HL-60 (cell line): ENCODE measurements at regions not wholly inside any gene's neighbourhood (a gene's known extent, or its start where the extent isn't known, plus 50 kb on each side); places are given as distances from the start of the nearest gene placed in this dataset.

Experiments used
- DNase-seq, 2 experiments: peaks; one replicate each; pipeline ENCODE4 v3.0.0-alpha.2; 2010 to 2020; ENCODE audit warnings: low read depth in 1 of 2, low spot score in 1 of 2
- H3K27ac ChIP-seq: fragments of 250-450 bp; sonication (Bioruptor Pico); replicated peaks from 2 replicates; pipeline ENCODE4 v1.5.1; 2020; ENCODE audit warnings: mild to moderate bottlenecking, moderate library complexity
- H3K27me3 ChIP-seq: fragments of 250-450 bp; sonication (Bioruptor Pico); 2 replicates; pipeline ENCODE4 v1.5.1; 2021; ENCODE audit warnings: mild to moderate bottlenecking, moderate library complexity; ENCODE audit not compliant: insufficient read depth, poor library complexity, severe bottlenecking
- H3K4me3 ChIP-seq: replicated peaks from 2 replicates; pipeline ENCODE4 v1.5.1; 2011; ENCODE audit warnings: mild to moderate bottlenecking, control low read depth, low read length; ENCODE audit not compliant: insufficient read depth
- GABPA ChIP-seq: IDR thresholded peaks from 2 replicates; pipeline ENCODE4 v1.6.1; 2012; ENCODE audit warnings: low read depth
- POLR2AphosphoS5 ChIP-seq: IDR thresholded peaks from 2 replicates; pipeline ENCODE4 v1.6.1; 2012; ENCODE audit warnings: low read depth
- SPI1 ChIP-seq: IDR thresholded peaks from 2 replicates; pipeline ENCODE4 v1.6.1; 2012; ENCODE audit warnings: low read depth, mild to moderate bottlenecking, borderline replicate concordance
- TF ChIP-seq, protein P1 (sequence below): IDR thresholded peaks from one replicate; pipeline ENCODE4 v1.5.1; 2011; ENCODE audit warnings: low read length, control low read depth, inconsistent platforms; ENCODE audit not compliant: insufficient read depth
- TF ChIP-seq, protein P2 (sequence below): IDR thresholded peaks from 2 replicates; pipeline ENCODE4 v1.6.1; 2012; ENCODE audit warnings: low read depth; ENCODE audit not compliant: insufficient replicate concordance

DNA sequence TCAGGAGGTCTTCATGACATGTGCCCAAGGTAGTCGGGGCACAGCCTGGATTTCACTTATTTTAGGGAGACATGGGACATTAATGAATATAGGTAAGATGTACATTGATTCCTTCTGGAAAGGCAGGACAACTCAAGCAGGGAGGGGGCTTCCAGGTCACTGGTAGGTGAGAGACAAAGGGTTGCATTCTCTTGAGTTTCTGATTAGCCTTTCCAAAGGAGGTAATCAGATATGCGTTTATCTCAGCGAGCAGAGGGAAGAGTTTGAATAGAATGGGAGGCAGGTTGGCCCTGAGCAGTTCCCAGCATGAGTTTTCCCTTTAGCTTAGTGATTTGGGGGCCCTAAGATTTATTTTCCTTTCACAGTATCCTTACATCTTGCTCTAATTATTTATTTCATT lies 443.8 kb upstream of the EEF2KMT start:
- no peak for DNase-seq
- TF ChIP-seq, protein P1, sequence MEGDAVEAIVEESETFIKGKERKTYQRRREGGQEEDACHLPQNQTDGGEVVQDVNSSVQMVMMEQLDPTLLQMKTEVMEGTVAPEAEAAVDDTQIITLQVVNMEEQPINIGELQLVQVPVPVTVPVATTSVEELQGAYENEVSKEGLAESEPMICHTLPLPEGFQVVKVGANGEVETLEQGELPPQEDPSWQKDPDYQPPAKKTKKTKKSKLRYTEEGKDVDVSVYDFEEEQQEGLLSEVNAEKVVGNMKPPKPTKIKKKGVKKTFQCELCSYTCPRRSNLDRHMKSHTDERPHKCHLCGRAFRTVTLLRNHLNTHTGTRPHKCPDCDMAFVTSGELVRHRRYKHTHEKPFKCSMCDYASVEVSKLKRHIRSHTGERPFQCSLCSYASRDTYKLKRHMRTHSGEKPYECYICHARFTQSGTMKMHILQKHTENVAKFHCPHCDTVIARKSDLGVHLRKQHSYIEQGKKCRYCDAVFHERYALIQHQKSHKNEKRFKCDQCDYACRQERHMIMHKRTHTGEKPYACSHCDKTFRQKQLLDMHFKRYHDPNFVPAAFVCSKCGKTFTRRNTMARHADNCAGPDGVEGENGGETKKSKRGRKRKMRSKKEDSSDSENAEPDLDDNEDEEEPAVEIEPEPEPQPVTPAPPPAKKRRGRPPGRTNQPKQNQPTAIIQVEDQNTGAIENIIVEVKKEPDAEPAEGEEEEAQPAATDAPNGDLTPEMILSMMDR = no peak
- TF ChIP-seq SPI1 (no peak), POLR2AphosphoS5 (no peak), GABPA (no peak)
- TF ChIP-seq, protein P2, sequence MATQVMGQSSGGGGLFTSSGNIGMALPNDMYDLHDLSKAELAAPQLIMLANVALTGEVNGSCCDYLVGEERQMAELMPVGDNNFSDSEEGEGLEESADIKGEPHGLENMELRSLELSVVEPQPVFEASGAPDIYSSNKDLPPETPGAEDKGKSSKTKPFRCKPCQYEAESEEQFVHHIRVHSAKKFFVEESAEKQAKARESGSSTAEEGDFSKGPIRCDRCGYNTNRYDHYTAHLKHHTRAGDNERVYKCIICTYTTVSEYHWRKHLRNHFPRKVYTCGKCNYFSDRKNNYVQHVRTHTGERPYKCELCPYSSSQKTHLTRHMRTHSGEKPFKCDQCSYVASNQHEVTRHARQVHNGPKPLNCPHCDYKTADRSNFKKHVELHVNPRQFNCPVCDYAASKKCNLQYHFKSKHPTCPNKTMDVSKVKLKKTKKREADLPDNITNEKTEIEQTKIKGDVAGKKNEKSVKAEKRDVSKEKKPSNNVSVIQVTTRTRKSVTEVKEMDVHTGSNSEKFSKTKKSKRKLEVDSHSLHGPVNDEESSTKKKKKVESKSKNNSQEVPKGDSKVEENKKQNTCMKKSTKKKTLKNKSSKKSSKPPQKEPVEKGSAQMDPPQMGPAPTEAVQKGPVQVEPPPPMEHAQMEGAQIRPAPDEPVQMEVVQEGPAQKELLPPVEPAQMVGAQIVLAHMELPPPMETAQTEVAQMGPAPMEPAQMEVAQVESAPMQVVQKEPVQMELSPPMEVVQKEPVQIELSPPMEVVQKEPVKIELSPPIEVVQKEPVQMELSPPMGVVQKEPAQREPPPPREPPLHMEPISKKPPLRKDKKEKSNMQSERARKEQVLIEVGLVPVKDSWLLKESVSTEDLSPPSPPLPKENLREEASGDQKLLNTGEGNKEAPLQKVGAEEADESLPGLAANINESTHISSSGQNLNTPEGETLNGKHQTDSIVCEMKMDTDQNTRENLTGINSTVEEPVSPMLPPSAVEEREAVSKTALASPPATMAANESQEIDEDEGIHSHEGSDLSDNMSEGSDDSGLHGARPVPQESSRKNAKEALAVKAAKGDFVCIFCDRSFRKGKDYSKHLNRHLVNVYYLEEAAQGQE = no peak
- Histone ChIP-seq H3K27ac (no peak overlapping the region), H3K27me3 (peaks cover 3% of the 10 kb centered on the region), H3K4me3 (no peak overlapping the region)

DNA sequence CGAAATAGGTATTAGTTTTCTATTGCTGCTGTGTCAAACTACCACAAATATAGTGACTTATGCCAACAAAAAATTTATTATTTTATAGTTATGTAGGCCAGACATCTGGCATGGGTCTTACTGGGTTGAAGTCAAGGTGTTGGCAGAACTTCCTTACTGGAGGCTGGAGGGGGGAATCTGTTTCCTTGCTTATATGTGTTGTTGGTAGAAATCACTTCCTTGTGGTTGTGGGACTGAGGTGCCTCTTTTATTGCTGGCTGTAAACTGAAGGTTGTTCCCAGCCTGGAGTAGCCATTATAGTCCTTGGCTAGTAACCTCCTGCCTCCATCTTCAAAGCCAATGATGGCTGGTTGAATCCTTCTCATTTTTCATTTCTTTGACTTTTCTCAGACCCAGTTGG lies 439.8 kb upstream of the EEF2KMT start:
- no peak for DNase-seq
- TF ChIP-seq, protein P1 = no peak
- TF ChIP-seq SPI1 (no peak), POLR2AphosphoS5 (no peak), GABPA (no peak)
- TF ChIP-seq, protein P2 = no peak
- Histone ChIP-seq H3K27ac (no peak overlapping the region), H3K27me3 (no peaks in the 10 kb centered on the region), H3K4me3 (no peak overlapping the region)

DNA sequence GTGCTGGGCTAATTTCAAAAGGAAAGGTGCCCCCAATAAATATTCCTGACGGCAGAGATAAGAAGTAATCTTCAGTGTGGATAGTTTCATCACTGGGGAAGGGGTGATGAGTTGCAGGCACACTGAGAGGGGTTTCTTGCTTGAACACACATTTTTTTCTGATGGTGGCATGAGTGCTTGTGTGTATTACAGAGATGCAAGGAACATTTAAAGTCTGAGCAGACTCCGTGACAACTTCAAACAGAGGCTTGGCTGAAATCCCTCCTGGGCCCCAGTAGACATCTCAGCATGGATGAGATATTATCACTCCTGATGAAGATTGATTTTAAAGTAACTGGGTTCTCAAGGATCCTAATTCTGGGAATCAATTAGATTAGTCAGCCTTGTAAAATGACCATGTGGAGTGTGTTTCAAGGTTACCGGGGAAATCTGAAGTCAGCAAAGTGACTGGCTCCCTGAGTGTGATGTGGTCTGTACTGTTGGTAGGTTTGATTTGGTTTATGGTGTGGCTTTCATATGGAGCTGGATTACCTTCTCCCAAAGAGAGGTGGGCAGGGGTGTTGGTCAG lies 435.8 kb upstream of the EEF2KMT start:
- Histone ChIP-seq H3K4me3 (no peak overlapping the region), H3K27ac (no peak overlapping the region), H3K27me3 (no peaks in the 10 kb centered on the region)
- DNase-seq = no peak
- TF ChIP-seq POLR2AphosphoS5 = no peak

DNA sequence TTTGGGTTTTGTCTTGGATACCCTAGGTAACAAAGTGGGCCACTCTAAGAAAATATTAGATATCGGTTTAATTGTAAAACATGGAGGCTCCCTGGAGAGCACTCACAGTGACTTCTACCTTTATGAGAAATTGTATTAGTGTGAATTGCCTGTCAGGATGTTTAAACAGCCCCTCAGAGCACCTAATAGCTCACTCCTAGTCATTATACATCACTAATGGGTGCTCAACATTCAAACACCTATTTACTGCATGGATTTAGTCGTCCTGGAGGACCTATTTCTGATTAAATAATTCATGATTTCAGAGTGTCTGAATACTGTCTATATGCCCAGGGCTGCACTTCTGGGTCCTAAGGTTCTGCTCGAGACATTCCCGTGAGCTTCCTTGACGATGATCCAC lies 430.2 kb upstream of the EEF2KMT start:
- Histone ChIP-seq H3K27ac (no peak overlapping the region), H3K27me3 (no peaks in the 10 kb centered on the region), H3K4me3 (no peak overlapping the region)
- TF ChIP-seq GABPA (no peak), SPI1 (no peak)
- TF ChIP-seq, protein P1 = no peak
- DNase-seq = no peak
